Heart left ventricle (tissue), 16 donors: ENCODE measurements at regions not wholly inside any gene's neighbourhood (a gene's known extent, or its start where the extent isn't known, plus 50 kb on each side); places are given as distances from the start of the nearest gene placed in this dataset.

ENCODE experiments used
- ATAC-seq, 4 donors: fragments of 200-7000 bp; cut with Tn5 transposase; one replicate each; pipeline ENCODE4 v1.9.1; 2020 to 2022; ENCODE audit warnings: moderate library complexity in 4 of 4, mild to moderate bottlenecking in 3 of 4, moderate number of reproducible peaks in 1 of 4
- DNase-seq, 5 donors: peaks; one replicate each; pipeline ENCODE4 v3.0.0-alpha.2; 2020
- H3K27ac ChIP-seq, 12 donors: fragments of 200-600 bp; sonication (generic) in 4 of 12; one replicate each; pipeline versions ENCODE4 v1.5.0 to v1.8.0; 2016 to 2022; ENCODE audit warnings: mild to moderate bottlenecking in 2 of 12
- H3K27me3 ChIP-seq, 9 donors: fragments of 200-600 bp; sonication (generic) in 2 of 9; one replicate each; pipeline versions ENCODE4 v1.5.1 to v1.8.0; 2016 to 2022; ENCODE audit warnings: mild to moderate bottlenecking in 3 of 9
- H3K36me3 ChIP-seq, 9 donors: fragments of 200-600 bp; sonication (generic) in 2 of 9; one replicate each; pipeline versions ENCODE4 v1.5.0 to v1.8.0; 2018 to 2022; ENCODE audit warnings: mild to moderate bottlenecking in 2 of 9
- H3K4me1 ChIP-seq, 12 donors: fragments of 200-600 bp; sonication (generic) in 4 of 12; one replicate each; pipeline versions ENCODE4 v1.5.0 to v1.8.0; 2016 to 2022; ENCODE audit warnings: mild to moderate bottlenecking in 3 of 12
- H3K4me3 ChIP-seq, 12 donors: fragments of 200-600 bp; sonication (generic) in 4 of 12; one replicate each; pipeline versions ENCODE4 v1.5.0 to v1.8.0; 2017 to 2022; ENCODE audit warnings: mild to moderate bottlenecking in 9 of 12, moderate library complexity in 4 of 12
- H3K9me3 ChIP-seq, 12 donors: fragments of 200-600 bp; sonication (generic) in 4 of 12; one replicate each; pipeline versions ENCODE4 v1.5.0 to v1.8.0; 2016 to 2022; ENCODE audit warnings: mild to moderate bottlenecking in 1 of 12
- POLR2A ChIP-seq, 2 donors: fragments of 450-650 bp; IDR thresholded peaks; one replicate each; pipeline ENCODE4 v1.6.1; 2017; ENCODE audit warnings: antibody characterized with exemption in 2 of 2, mild to moderate bottlenecking in 2 of 2, moderate library complexity in 2 of 2
- WGBS, 4 donors: extraction: QIAGEN DNeasy Blood & Tissue Kit in 2 of 4; methylation state at CpG; one replicate each; pipeline versions ENCODE4 v1.1.5 to v1.1.7; 2013 to 2018; 5-methylcytosine and 5-hydroxymethylcytosine counted together
- intact Hi-C, 10 donors: fragments of 100-400 bp; cut with DNase I; formaldehyde crosslinking; loops; one replicate each; pipeline versions ENCODE4 v1.11.1 to v1.14.2; 2022
- TF ChIP-seq, protein P1 (sequence below), 12 donors: fragments of 200-600 bp; sonication (generic) in 4 of 12; IDR thresholded peaks; one replicate each; pipeline versions ENCODE4 v1.5.0 to v1.8.0; 2018 to 2022; ENCODE audit warnings: antibody characterized with exemption in 12 of 12, mild to moderate bottlenecking in 5 of 12
- donor health status: ischemic (EF 13 %, LVEDD 7.1; RV severe dilation, severe dysfunction).
- donor health status: healthy with polysubstance abuse.
- donor health status: DM: no; HTN: yes; CAD: no.
- donor health status: DM: no; HTN: no; CAD: no.
- donor health status: ischemic (EF 25% LVEDD 6.9; RV normal size, moderate dysfunction).
- donor health status: ischemic (EF 25% LVEDD 5.7; RV mildly dilated, moderate dysfunction).
- donor health status: healthy.
- donor health status: DM: yes; HTN: yes; CAD: no.
- donor health status: ischemic (EF 35%, LVEDD 5.7; RV mildly dilated, moderate dysfunction).
- donor health status: nonischemic (EF 11% LVEDD 7.7; RV severe dilation, severe dysfunction).
- donor health status: DM: yes; HTN: yes; CAD: no.
- donor health status: PGD.
- donor health status: ischemic (EF 29% LVEDD 5.4; RV normal size, mild dysfunction).
- donor health status: nonischemic (EF 23%, LVEDD 6.1; RV moderate dilation, normal function).

DNA sequence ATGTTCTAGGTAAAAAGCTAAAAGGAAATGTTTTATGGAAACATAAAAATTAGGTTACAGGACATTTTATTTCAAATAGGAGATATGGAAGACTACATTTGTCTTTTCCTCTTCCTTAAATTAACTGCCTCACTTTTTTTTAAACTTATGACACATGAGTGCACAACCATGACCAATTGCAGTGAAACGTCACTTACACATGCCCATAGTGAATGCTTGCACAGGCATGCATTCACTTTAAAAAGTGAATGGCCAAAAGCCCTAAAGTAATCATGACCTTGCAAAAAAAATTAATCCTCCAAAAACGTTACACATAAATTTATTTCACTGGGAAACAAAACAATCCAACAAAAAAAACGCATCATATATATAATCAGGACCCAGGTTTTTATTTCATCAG is 343.2 kb upstream of the TMTC1 start:
- Histone ChIP-seq H3K36me3 (no peaks in the 10 kb centered on the region), H3K9me3 (peaks cover 0 to 3% (median 0%) of the 10 kb centered on the region in 12 donors), H3K27ac (no peak overlapping the region), H3K4me3 (no peak overlapping the region), H3K27me3 (no peaks in the 10 kb centered on the region), H3K4me1 (no peaks in the 10 kb centered on the region)
- ATAC-seq (no peak), DNase-seq (no peak)
- intact Hi-C loops = no loop called here
- TF ChIP-seq, protein P1, sequence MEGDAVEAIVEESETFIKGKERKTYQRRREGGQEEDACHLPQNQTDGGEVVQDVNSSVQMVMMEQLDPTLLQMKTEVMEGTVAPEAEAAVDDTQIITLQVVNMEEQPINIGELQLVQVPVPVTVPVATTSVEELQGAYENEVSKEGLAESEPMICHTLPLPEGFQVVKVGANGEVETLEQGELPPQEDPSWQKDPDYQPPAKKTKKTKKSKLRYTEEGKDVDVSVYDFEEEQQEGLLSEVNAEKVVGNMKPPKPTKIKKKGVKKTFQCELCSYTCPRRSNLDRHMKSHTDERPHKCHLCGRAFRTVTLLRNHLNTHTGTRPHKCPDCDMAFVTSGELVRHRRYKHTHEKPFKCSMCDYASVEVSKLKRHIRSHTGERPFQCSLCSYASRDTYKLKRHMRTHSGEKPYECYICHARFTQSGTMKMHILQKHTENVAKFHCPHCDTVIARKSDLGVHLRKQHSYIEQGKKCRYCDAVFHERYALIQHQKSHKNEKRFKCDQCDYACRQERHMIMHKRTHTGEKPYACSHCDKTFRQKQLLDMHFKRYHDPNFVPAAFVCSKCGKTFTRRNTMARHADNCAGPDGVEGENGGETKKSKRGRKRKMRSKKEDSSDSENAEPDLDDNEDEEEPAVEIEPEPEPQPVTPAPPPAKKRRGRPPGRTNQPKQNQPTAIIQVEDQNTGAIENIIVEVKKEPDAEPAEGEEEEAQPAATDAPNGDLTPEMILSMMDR (IDR thresholded peaks at IDR 0.05) = no peak
- no peak for TF ChIP-seq POLR2A (IDR thresholded peaks at IDR 0.05)
- 65 to 70% (median 69%) methylated on average over 3 of the region's 3 CpGs for WGBS, 4 donors

DNA sequence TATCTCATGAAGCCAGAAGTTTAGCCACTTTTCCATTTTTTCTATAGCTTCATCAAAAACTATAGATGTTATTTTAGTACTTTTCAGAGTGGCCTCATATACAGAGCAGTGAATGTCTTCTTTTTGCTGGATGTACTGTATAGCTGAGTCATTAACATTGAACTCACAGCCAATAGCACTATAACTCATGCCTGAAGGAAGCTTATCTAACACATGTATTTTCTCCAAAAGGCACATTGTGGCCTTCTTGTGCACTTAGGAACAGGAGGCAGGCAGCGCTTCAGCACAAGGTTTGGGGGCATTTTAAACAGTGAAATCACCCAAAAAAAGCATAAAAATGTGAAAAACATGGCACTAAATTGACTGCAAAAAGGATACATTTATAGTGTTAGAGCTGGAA is 336.8 kb upstream of the TMTC1 start:
- DNase-seq = no peak

DNA sequence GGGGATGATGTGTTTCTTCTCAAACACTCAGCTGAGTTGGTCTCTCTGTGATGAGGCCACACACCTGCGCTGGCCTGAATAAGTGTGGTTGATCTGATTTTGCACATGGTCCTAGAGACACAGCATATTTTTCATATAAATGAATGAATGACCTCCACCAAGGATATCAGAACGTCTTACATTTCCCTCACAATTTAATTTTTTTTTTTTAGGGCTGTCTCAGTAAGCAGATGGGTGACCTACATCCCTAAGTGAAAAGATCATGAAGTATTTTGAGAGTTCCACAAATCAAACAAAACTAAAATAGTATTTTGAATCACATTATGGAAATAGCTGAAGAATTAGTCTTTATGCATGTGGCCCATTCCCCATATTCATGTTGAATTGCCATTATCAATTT is 333.7 kb upstream of the TMTC1 start:
- TF ChIP-seq, protein P1 (IDR thresholded peaks at IDR 0.05) = no peak
- TF ChIP-seq POLR2A (IDR thresholded peaks at IDR 0.05) = no peak
- ATAC-seq (no peak), DNase-seq (no peak)
- 63 to 84% (median 68%) methylated on average over 2 of the region's 2 CpGs for WGBS, 4 donors
- Histone ChIP-seq H3K36me3 (no peaks in the 10 kb centered on the region), H3K27me3 (no peaks in the 10 kb centered on the region), H3K9me3 (peaks cover 0 to 19% (median 2%) of the 10 kb centered on the region in 12 donors), H3K4me3 (no peak overlapping the region), H3K27ac (no peak overlapping the region), H3K4me1 (no peaks in the 10 kb centered on the region)
- intact Hi-C loops = no loop called here

More for the DNA sequence above, 336.8 kb upstream of the TMTC1 start:
- TF ChIP-seq, protein P1 (IDR thresholded peaks at IDR 0.05) = no peak
- no peak for TF ChIP-seq POLR2A (IDR thresholded peaks at IDR 0.05)
- H3K36me3 ChIP-seq = no peaks in the 10 kb centered on the region
- ATAC-seq = no peak
- no peak overlapping the region for H3K4me3 ChIP-seq
- 82 to 90% (median 85%) methylated on average over 1 of the region's 1 CpG for WGBS, 4 donors
- no peaks in the 10 kb centered on the region for H3K4me1 ChIP-seq
- H3K9me3 ChIP-seq = peaks cover 0 to 19% (median 2%) of the 10 kb centered on the region in 12 donors
- intact Hi-C loops = no loop called here
- no peak overlapping the region for H3K27ac ChIP-seq
- no peaks in the 10 kb centered on the region for H3K27me3 ChIP-seq

DNA sequence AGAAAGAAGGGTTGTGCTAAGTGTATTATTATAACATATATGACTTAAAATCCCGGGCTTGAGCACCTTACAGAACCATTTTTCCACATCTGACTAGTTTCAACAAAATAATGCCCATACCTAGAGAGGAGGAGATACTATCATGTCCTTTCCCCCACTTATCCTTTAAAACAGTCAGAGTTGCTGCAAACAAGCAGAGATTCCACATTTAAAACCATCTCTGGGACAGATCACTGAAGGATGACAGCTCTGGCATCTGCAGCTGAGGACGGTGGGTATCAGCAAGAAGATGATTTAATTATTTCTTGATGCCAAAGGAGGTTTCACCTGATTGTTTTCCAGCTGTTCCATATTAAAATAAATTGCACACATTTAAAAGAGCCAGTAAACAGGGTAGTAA is 328.0 kb upstream of the TMTC1 start:
- no peaks in the 10 kb centered on the region for H3K4me1 ChIP-seq
- TF ChIP-seq, protein P1 (IDR thresholded peaks at IDR 0.05) = no peak
- TF ChIP-seq POLR2A (IDR thresholded peaks at IDR 0.05) = no peak
- intact Hi-C loops = no loop called here
- no peaks in the 10 kb centered on the region for H3K36me3 ChIP-seq
- no peak for DNase-seq
- H3K4me3 ChIP-seq = no peak overlapping the region
- H3K27ac ChIP-seq = no peak overlapping the region
- no peaks in the 10 kb centered on the region for H3K27me3 ChIP-seq
- H3K9me3 ChIP-seq = no peaks in the 10 kb centered on the region
- 73 to 81% (median 74%) methylated on average over 2 of the region's 2 CpGs for WGBS, 4 donors
- no peak for ATAC-seq
